ENCODE measurements at regions not wholly inside any gene's neighbourhood (a gene's known extent, or its start where the extent isn't known, plus 50 kb on each side); places are given as distances from the start of the nearest gene placed in this dataset.

- TF ChIP-seq ESRRA (CRISPR knock-in tag; IDR thresholded peaks at IDR 0.05; ENCODE audit: borderline replicate concordance) (no peak), ARID4B (CRISPR knock-in tag; IDR thresholded peaks at IDR 0.05; ENCODE audit: borderline replicate concordance) (no peak), ELF4 (CRISPR knock-in tag; IDR thresholded peaks at IDR 0.05; ENCODE audit: low read depth) (no peak), ATF6 (CRISPR knock-in tag; IDR thresholded peaks at IDR 0.05) (no peak), ATF2 (CRISPR knock-in tag; IDR thresholded peaks at IDR 0.05; ENCODE audit: borderline replicate concordance, low read depth) (no peak), ZNF138 (CRISPR knock-in tag; conservative IDR thresholded peaks at IDR 0.05) (no peak), GTF2I (CRISPR knock-in tag; conservative IDR thresholded peaks at IDR 0.05) (no peak)
- H3K4me1 Mint-ChIP-seq, result peaks cover 20% of the 10 kb centered on the region
- no peak for ATAC-seq
- H3K4me3 Mint-ChIP-seq, result no peak overlapping the region
- peaks cover 3% of the 10 kb centered on the region for H3K27me3 Mint-ChIP-seq (ENCODE audit: low read depth)
- no peak overlapping the region for H3K27ac Mint-ChIP-seq
- no peak for DNase-seq (ENCODE audit: low spot score)
- no peaks in the 10 kb centered on the region for H3K36me3 Mint-ChIP-seq
- CTCF ChIA-PET, result interaction anchor here (1.3 kb wide), 1 partner anchor 116 kb away, joined by 5 read pairs; no protein-coding TSS in a partner anchor
- POLR2A ChIA-PET, result no interaction called here
- no peaks in the 10 kb centered on the region for H3K9me3 Mint-ChIP-seq
Measured at GRCh38 chr18:22113144-22113844, 56.1 kb upstream of the GATA6 start.

GRCh38 chr18:22114526-22115321, 54.7 kb upstream of the GATA6 start:
- H3K27ac Mint-ChIP-seq, result no peak overlapping the region
- POLR2A ChIA-PET, result no interaction called here
- DNase-seq (ENCODE audit: low spot score) (no peak), ATAC-seq (no peak)
- peaks cover 17% of the 10 kb centered on the region for H3K4me1 Mint-ChIP-seq
- H3K9me3 Mint-ChIP-seq, result no peaks in the 10 kb centered on the region
- CTCF ChIA-PET, result interaction anchor here (1.3 kb wide), 1 partner anchor 117 kb away, joined by 5 read pairs; no protein-coding TSS in a partner anchor
- no peaks in the 10 kb centered on the region for H3K36me3 Mint-ChIP-seq
- no peak overlapping the region for H3K4me3 Mint-ChIP-seq
- no peaks in the 10 kb centered on the region; the same call in none of the 2 replicates for H3K27me3 Mint-ChIP-seq (ENCODE audit: low read depth)
- TF ChIP-seq RELA (CRISPR knock-in tag; IDR thresholded peaks at IDR 0.05; ENCODE audit: borderline replicate concordance), result no peak
- TF ChIP-seq ZBTB43 (CRISPR knock-in tag; IDR thresholded peaks at IDR 0.05), result no peak
- TF ChIP-seq ZNF512 (CRISPR knock-in tag; IDR thresholded peaks at IDR 0.05; ENCODE audit: borderline replicate concordance), result no peak
- no peak for TF ChIP-seq GRHL2 (CRISPR knock-in tag; IDR thresholded peaks at IDR 0.05; ENCODE audit: insufficient replicate concordance, severe bottlenecking)
- TF ChIP-seq ZNF425 (CRISPR knock-in tag; conservative IDR thresholded peaks at IDR 0.05), result no peak
- no peak for TF ChIP-seq ETV6 (CRISPR knock-in tag; IDR thresholded peaks at IDR 0.05)
- TF ChIP-seq ZSCAN18 (CRISPR knock-in tag; IDR thresholded peaks at IDR 0.05), result no peak
